Gastroesophageal sphincter (tissue), 4 donors: ENCODE measurements at regions not wholly inside any gene's neighbourhood (a gene's known extent, or its start where the extent isn't known, plus 50 kb on each side); places are given as distances from the start of the nearest gene placed in this dataset.

Source experiments
- ATAC-seq: fragments of 150-250 bp; one replicate; pipeline ENCODE4 v1.9.1; 2016; ENCODE audit warnings: mild to moderate bottlenecking, moderate library complexity
- H3K27ac ChIP-seq, 4 donors: fragments of 200-600 bp; sonication (generic) in 3 of 4; 1 replicate in 3 of 4; 2 replicates in 1 of 4; pipeline ENCODE4 v1.5.1; 2016 to 2019
- H3K27me3 ChIP-seq: fragments of 200-600 bp; sonication (generic); one replicate; pipeline ENCODE4 v1.5.1; 2019
- H3K36me3 ChIP-seq, 2 donors: fragments of 200-600 bp; sonication (generic); one replicate each; pipeline ENCODE4 v1.5.1; 2019; ENCODE audit warnings: control low read depth in 1 of 2
- H3K4me1 ChIP-seq, 3 donors: fragments of 200-600 bp; sonication (generic); 1 replicate in 2 of 3; 2 replicates in 1 of 3; pipeline ENCODE4 v1.5.1; 2016 to 2019; ENCODE audit warnings: control low read depth in 2 of 3
- H3K4me3 ChIP-seq, 2 donors: fragments of 200-600 bp; sonication (generic); one replicate each; pipeline ENCODE4 v1.5.1; 2019; ENCODE audit warnings: mild to moderate bottlenecking in 1 of 2, moderate library complexity in 1 of 2
- H3K9me3 ChIP-seq, 3 donors: fragments of 200-600 bp; sonication (generic); one replicate each; pipeline ENCODE4 v1.5.1; 2017 to 2019; ENCODE audit warnings: control low read depth in 2 of 3
- EP300 ChIP-seq: sonication (generic); formaldehyde crosslinking; IDR thresholded peaks from one replicate; pipeline ENCODE4 v1.6.1; 2017; ENCODE audit warnings: antibody characterized with exemption, mild to moderate bottlenecking
- POLR2A ChIP-seq, 2 donors: fragments of 450-650 bp; IDR thresholded peaks; one replicate each; pipeline ENCODE4 v1.6.1; 2017; ENCODE audit warnings: antibody characterized with exemption in 2 of 2, mild to moderate bottlenecking in 2 of 2, moderate library complexity in 1 of 2
- POLR2AphosphoS5 ChIP-seq: sonication (generic); formaldehyde crosslinking; IDR thresholded peaks from one replicate; pipeline ENCODE4 v1.6.1; 2017; ENCODE audit warnings: antibody characterized with exemption
- WGBS, 2 donors: methylation state at CpG; one replicate each; pipeline ENCODE4 v1.1.5; 2018; ENCODE audit warnings: low coverage in 1 of 2; 5-methylcytosine and 5-hydroxymethylcytosine counted together
- TF ChIP-seq, protein P1 (sequence below), 4 experiments: fragments of 200-600 bp in 2 of 4; fragments of 450-650 bp in 2 of 4; sonication (generic) in 1 of 4; IDR thresholded peaks; one replicate each; pipeline ENCODE4 v1.5.1; 2017 to 2019; ENCODE audit warnings: antibody characterized with exemption in 4 of 4, mild to moderate bottlenecking in 2 of 4, moderate library complexity in 2 of 4

DNA sequence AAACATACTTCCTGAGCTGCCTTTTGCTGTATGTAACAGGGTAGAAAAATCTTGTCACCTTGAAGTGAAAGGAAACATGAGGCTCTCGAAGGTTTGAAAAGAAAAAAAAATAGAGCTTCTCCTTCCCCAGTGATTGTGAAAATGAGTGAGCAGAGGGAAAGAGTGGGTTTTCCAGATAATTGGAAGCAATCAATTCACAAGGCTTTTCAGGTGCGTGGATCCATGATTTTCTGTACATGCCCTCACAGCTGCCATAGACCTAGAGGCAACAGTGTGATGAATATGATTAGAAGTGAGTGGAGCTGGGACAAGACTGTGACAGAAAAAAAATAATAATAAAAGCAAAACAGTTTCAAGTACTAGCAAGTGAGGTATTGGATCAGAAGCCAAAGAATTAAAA, 1422.5 kb upstream of the CDH6 start:
- no peaks in the 10 kb centered on the region for H3K27me3 ChIP-seq
- no peaks in the 10 kb centered on the region for H3K9me3 ChIP-seq
- no peaks in the 10 kb centered on the region for H3K4me1 ChIP-seq
- no peak for ATAC-seq
- 50 to 63% methylated on average over 1 to 2 of the region's 2 CpGs for WGBS, 2 donors
- no peak overlapping the region for H3K27ac ChIP-seq
- H3K36me3 ChIP-seq: no peaks in the 10 kb centered on the region
- no peak overlapping the region for H3K4me3 ChIP-seq
- TF ChIP-seq, protein P1, sequence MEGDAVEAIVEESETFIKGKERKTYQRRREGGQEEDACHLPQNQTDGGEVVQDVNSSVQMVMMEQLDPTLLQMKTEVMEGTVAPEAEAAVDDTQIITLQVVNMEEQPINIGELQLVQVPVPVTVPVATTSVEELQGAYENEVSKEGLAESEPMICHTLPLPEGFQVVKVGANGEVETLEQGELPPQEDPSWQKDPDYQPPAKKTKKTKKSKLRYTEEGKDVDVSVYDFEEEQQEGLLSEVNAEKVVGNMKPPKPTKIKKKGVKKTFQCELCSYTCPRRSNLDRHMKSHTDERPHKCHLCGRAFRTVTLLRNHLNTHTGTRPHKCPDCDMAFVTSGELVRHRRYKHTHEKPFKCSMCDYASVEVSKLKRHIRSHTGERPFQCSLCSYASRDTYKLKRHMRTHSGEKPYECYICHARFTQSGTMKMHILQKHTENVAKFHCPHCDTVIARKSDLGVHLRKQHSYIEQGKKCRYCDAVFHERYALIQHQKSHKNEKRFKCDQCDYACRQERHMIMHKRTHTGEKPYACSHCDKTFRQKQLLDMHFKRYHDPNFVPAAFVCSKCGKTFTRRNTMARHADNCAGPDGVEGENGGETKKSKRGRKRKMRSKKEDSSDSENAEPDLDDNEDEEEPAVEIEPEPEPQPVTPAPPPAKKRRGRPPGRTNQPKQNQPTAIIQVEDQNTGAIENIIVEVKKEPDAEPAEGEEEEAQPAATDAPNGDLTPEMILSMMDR (IDR thresholded peaks at IDR 0.05): no peak
- TF ChIP-seq POLR2AphosphoS5 (no peak), POLR2A (IDR thresholded peaks at IDR 0.05) (no peak), EP300 (no peak)

DNA sequence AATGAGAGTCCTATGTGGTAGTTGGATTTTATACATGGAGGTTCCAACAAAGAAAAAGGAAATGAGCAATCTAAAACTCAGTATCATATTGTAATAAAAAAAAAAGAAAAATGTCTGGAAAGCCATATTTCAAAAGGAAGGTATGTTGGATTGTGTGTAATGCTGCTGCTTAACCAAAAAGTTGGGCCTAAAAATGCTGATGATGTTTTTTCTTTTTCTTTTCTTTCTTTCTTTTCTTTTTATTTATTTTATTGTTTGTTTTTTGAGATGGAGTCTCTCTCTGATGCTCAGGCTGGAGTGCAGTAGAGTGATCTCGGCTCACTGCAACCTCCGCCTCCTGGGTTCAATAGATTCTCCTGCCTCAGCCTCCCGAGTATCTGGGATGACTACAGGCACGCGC, 1424.0 kb upstream of the CDH6 start:
- H3K27ac ChIP-seq: no peak overlapping the region
- no peaks in the 10 kb centered on the region for H3K9me3 ChIP-seq
- TF ChIP-seq EP300 (no peak), POLR2AphosphoS5 (no peak), POLR2A (IDR thresholded peaks at IDR 0.05) (no peak)
- TF ChIP-seq, protein P1 (IDR thresholded peaks at IDR 0.05): no peak
- H3K27me3 ChIP-seq: no peaks in the 10 kb centered on the region
- H3K4me1 ChIP-seq: no peaks in the 10 kb centered on the region
- H3K36me3 ChIP-seq: no peaks in the 10 kb centered on the region
- no peak overlapping the region for H3K4me3 ChIP-seq
- ATAC-seq: no peak
- 83 to 90% methylated on average over 5 of the region's 5 CpGs for WGBS, 2 donors

DNA sequence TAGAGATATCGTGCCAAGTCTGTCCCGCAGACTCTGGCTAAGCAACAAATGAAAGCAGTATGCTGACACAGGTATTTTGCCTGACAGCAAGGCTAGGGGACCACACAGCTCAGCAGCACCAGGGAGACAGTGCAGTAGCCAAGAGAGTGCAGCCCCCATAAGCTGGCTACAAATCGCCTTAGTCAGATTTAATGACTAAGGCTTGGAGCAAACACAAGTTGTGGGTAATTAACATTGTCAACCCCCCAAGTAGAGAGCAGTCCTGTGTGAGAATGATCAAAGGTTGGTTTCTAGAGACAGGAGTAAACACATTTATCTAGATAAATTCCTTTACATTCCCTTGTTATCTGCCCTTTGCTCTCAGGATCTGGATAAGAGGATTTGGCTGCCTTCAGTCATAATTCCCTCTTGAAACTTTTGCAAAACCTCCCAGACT, 1434.5 kb upstream of the CDH6 start:
- Histone ChIP-seq H3K4me1 (no peaks in the 10 kb centered on the region), H3K36me3 (no peaks in the 10 kb centered on the region), H3K9me3 (no peaks in the 10 kb centered on the region), H3K27me3 (no peaks in the 10 kb centered on the region), H3K4me3 (no peak overlapping the region), H3K27ac (no peak overlapping the region)
- TF ChIP-seq POLR2A (IDR thresholded peaks at IDR 0.05) (no peak), POLR2AphosphoS5 (no peak), EP300 (no peak)
- TF ChIP-seq, protein P1 (IDR thresholded peaks at IDR 0.05): no peak
- ATAC-seq: no peak
- WGBS, 2 donors: 27 to 35% methylated on average over 2 to 3 of the region's 3 CpGs

DNA sequence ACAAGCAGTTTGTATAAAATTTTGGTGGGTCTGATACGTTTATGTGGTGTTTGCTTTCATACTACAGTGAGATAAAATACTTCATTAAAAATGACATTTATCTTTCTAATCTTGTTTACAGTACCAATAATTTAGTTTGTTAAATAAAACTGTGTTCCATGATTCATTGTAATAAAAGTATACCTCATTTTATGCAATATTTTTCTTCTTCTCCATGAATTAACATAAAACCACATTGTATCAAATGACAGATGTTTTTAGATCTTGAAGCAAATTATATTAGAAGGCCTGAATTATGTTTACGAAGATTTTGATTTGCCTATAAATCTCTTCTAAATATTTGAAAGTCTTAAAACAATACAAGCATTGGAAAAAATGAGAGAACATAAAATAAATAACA, 1443.0 kb upstream of the CDH6 start:
- Histone ChIP-seq H3K4me1 (no peaks in the 10 kb centered on the region), H3K4me3 (no peak overlapping the region), H3K27me3 (no peaks in the 10 kb centered on the region), H3K36me3 (no peaks in the 10 kb centered on the region), H3K27ac (no peak overlapping the region), H3K9me3 (no peaks in the 10 kb centered on the region)
- TF ChIP-seq EP300 (no peak), POLR2A (IDR thresholded peaks at IDR 0.05) (no peak), POLR2AphosphoS5 (no peak)
- TF ChIP-seq, protein P1 (IDR thresholded peaks at IDR 0.05): no peak
- 52 to 54% methylated on average over 2 of the region's 2 CpGs for WGBS, 2 donors
- no peak for ATAC-seq

DNA sequence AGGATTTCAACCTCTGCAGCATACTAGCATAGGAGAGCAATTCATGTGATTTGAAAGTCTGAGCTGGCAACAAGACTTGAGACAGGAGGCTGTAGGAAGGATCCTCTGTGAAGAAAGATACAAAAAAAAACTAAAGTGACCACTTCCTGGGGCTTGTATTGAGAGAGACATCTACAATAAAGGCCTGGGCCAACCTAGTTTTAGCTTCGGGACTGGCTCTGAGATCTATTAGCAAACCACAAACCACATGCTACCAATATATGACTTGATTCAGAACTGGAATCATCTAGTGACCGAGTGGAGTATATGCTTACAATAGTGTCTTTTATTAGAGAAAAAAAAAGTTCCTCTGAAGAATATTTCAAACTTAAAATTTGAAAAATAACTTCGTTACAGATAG, 1448.9 kb upstream of the CDH6 start:
- no peaks in the 10 kb centered on the region for H3K4me1 ChIP-seq
- no peaks in the 10 kb centered on the region for H3K27me3 ChIP-seq
- WGBS, 2 donors: 68 to 69% methylated on average over 3 of the region's 3 CpGs
- no peak for ATAC-seq
- H3K4me3 ChIP-seq: no peak overlapping the region
- TF ChIP-seq POLR2A (IDR thresholded peaks at IDR 0.05): no peak
- H3K9me3 ChIP-seq: no peaks in the 10 kb centered on the region
- no peaks in the 10 kb centered on the region for H3K36me3 ChIP-seq
- H3K27ac ChIP-seq: no peak overlapping the region

DNA sequence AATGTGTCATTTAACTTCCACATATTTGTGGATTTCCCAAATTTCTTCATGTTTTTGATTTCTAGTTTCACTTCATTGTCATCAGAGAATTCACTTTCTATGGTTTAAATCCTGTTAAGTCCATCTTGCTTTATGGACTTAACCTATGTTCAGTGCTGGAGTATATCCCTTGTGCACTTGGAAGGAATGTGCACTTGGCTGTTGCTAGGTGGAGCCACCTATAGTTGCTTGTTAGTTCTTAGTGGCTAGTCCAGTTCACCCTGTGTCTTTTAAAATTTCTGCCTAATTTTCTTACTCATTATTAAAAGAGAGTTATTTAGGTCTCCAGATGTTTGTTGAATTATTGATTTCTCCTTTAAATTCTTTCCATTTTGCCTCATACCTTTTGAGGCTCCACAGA, 1472.5 kb upstream of the CDH6 start:
- Histone ChIP-seq H3K9me3 (no peaks in the 10 kb centered on the region), H3K27ac (no peak overlapping the region), H3K36me3 (no peaks in the 10 kb centered on the region), H3K4me1 (no peaks in the 10 kb centered on the region), H3K27me3 (no peaks in the 10 kb centered on the region), H3K4me3 (no peak overlapping the region)
- no peak for ATAC-seq
- TF ChIP-seq, protein P1 (IDR thresholded peaks at IDR 0.05): no peak
- no peak for TF ChIP-seq POLR2AphosphoS5
- TF ChIP-seq EP300: no peak
- TF ChIP-seq POLR2A (IDR thresholded peaks at IDR 0.05): no peak
